ENCODE measurements at regions not wholly inside any gene's neighbourhood (a gene's known extent, or its start where the extent isn't known, plus 50 kb on each side); places are given as distances from the start of the nearest gene placed in this dataset.

DNA sequence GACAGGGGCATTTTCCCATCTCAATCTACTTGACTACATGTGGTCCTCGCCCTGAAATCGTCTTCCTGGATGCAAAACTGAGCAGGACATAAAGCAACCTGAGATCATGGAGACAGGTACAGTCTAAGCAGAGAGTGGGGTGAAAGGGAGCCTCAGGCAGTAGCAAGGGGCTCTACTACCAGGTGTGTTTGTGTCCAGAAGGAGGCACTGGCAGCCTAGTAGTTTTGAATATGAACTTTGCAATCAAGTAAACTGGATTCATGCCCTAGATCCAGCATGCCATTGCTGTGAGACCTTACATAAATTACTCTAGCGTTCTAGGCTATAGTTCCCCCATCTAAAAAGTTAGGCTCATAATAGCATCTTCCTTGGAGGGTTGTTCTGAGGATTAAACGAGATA, 147.4 kb downstream of the TXNL1 start:
- DNase-seq (no peak), ATAC-seq (ENCODE audit: low read depth) (no peak)
- H4K8ac ChIP-seq (ENCODE audit: low read depth in 2 of 2, low read length in 2 of 2): no peak overlapping the region
- H3K9me1 ChIP-seq (ENCODE audit: insufficient read depth, low read length): no peaks in the 10 kb centered on the region
- no peak overlapping the region for H3K18ac ChIP-seq (ENCODE audit: low read depth, low read length)
- POLR2A ChIA-PET (ENCODE audit: unreplicated experiment): no interaction called here
- no peak overlapping the region for H3K23ac ChIP-seq (ENCODE audit: low read depth, low read length)
- H3K4me3 ChIP-seq (ENCODE audit: insufficient read depth, low read depth, low read length): no peak overlapping the region
- H3K9me3 ChIP-seq (ENCODE audit: control insufficient read depth, insufficient read depth, low read length): no peaks in the 10 kb centered on the region; the same call in 1 of the 2 replicates
- no peak for TF ChIP-seq SMC3 (IDR thresholded peaks at IDR 0.05; ENCODE audit: low read depth, low read length)
- no peak for TF ChIP-seq RAD21 (IDR thresholded peaks at IDR 0.05; ENCODE audit: low read length)
- no peak for TF ChIP-seq RFX5 (IDR thresholded peaks at IDR 0.05; ENCODE audit: low read depth, low read length)
- no peak for TF ChIP-seq NFE2L2 (IDR thresholded peaks at IDR 0.05; ENCODE audit: low read depth, low read length)
- TF ChIP-seq MXI1 (IDR thresholded peaks at IDR 0.05; ENCODE audit: borderline replicate concordance, low read depth, low read length): no peak
- no peak for TF ChIP-seq CEBPB (IDR thresholded peaks at IDR 0.05; ENCODE audit: low read depth, low read length)
- TF ChIP-seq BHLHE40 (IDR thresholded peaks at IDR 0.05; ENCODE audit: low read depth, low read length): no peak
- TF ChIP-seq, protein P1, sequence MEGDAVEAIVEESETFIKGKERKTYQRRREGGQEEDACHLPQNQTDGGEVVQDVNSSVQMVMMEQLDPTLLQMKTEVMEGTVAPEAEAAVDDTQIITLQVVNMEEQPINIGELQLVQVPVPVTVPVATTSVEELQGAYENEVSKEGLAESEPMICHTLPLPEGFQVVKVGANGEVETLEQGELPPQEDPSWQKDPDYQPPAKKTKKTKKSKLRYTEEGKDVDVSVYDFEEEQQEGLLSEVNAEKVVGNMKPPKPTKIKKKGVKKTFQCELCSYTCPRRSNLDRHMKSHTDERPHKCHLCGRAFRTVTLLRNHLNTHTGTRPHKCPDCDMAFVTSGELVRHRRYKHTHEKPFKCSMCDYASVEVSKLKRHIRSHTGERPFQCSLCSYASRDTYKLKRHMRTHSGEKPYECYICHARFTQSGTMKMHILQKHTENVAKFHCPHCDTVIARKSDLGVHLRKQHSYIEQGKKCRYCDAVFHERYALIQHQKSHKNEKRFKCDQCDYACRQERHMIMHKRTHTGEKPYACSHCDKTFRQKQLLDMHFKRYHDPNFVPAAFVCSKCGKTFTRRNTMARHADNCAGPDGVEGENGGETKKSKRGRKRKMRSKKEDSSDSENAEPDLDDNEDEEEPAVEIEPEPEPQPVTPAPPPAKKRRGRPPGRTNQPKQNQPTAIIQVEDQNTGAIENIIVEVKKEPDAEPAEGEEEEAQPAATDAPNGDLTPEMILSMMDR (conservative IDR thresholded peaks at IDR 0.05; ENCODE audit: low read depth, low read length): no peak
- TF ChIP-seq MAFK (IDR thresholded peaks at IDR 0.05; ENCODE audit: low read depth, low read length): no peak
- TF ChIP-seq MAZ (IDR thresholded peaks at IDR 0.05; ENCODE audit: borderline replicate concordance, low read depth, low read length): no peak
- TF ChIP-seq, protein P2, sequence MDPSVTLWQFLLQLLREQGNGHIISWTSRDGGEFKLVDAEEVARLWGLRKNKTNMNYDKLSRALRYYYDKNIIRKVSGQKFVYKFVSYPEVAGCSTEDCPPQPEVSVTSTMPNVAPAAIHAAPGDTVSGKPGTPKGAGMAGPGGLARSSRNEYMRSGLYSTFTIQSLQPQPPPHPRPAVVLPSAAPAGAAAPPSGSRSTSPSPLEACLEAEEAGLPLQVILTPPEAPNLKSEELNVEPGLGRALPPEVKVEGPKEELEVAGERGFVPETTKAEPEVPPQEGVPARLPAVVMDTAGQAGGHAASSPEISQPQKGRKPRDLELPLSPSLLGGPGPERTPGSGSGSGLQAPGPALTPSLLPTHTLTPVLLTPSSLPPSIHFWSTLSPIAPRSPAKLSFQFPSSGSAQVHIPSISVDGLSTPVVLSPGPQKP (IDR thresholded peaks at IDR 0.05; ENCODE audit: borderline replicate concordance, low read depth, low read length): no peak
- no peak for TF ChIP-seq CHD1 (IDR thresholded peaks at IDR 0.05; ENCODE audit: low read depth, low read length)
- TF ChIP-seq, protein P3, sequence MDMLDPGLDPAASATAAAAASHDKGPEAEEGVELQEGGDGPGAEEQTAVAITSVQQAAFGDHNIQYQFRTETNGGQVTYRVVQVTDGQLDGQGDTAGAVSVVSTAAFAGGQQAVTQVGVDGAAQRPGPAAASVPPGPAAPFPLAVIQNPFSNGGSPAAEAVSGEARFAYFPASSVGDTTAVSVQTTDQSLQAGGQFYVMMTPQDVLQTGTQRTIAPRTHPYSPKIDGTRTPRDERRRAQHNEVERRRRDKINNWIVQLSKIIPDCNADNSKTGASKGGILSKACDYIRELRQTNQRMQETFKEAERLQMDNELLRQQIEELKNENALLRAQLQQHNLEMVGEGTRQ (IDR thresholded peaks at IDR 0.05; ENCODE audit: low read depth, low read length): no peak
- no peak for TF ChIP-seq RCOR1 (IDR thresholded peaks at IDR 0.05; ENCODE audit: insufficient replicate concordance, low read length)
- no peak for TF ChIP-seq POLR2A (IDR thresholded peaks at IDR 0.05; ENCODE audit: low read depth, low read length)
- TF ChIP-seq FOS (IDR thresholded peaks at IDR 0.05; ENCODE audit: low read depth, low read length): no peak
- no peak overlapping the region for H2AK9ac ChIP-seq (replicated peaks; ENCODE audit: low read depth, low read length, poor library complexity)
- no peak overlapping the region for H3K27ac ChIP-seq (ENCODE audit: insufficient read depth, low read length)
- no peak overlapping the region for H3K4me2 ChIP-seq (ENCODE audit: low read depth, low read length)
- H3K56ac ChIP-seq (ENCODE audit: extremely low read depth, insufficient read depth, low read length): no peak overlapping the region
- no peak overlapping the region for H3K9ac ChIP-seq (ENCODE audit: low read depth, low read length)
- H3K27me3 ChIP-seq (ENCODE audit: control insufficient read depth, insufficient read depth, low read length): peaks cover 9% of the 10 kb centered on the region
- H3K79me1 ChIP-seq (ENCODE audit: low read depth in 1 of 2, low read length in 2 of 2): no peaks in the 10 kb centered on the region
- H4K20me1 ChIP-seq (ENCODE audit: insufficient read depth, low read length): no peaks in the 10 kb centered on the region
- no peaks in the 10 kb centered on the region for H3K36me3 ChIP-seq (ENCODE audit: control insufficient read depth, insufficient read depth, low read length)
- in situ Hi-C loops (cut with MboI; ENCODE audit: low sequenced_read_pairs) (no loop called here), dilution Hi-C loops (cut with HindIII; ENCODE audit: low sequenced_read_pairs, unreplicated experiment) (no loop called here), intact Hi-C loops (cut with micrococcal nuclease) (no loop called here)
- H4K5ac ChIP-seq (ENCODE audit: low read depth, low read length): no peak overlapping the region
- no peak overlapping the region for H3K4ac ChIP-seq (ENCODE audit: low read depth, low read length)
- no peak overlapping the region for H3K14ac ChIP-seq (replicated peaks; ENCODE audit: low read depth, low read length)
- CTCF ChIA-PET: no interaction called here
- WGBS, 2 experiments (ENCODE audit: extremely low coverage in 2 of 2, insufficient read length in 1 of 2): no CpG with 5 or more reads among the region's 4 CpGs
- no peak overlapping the region for H4K91ac ChIP-seq (ENCODE audit: insufficient read depth, low read depth, low read length)
- no TSS peak for BruUV-seq (replicated peaks)
- H2AK5ac ChIP-seq (ENCODE audit: low read depth, low read length): no peak overlapping the region
- H2BK5ac ChIP-seq (ENCODE audit: low read depth, low read length, poor library complexity, severe bottlenecking): no peak overlapping the region
- H2AFZ ChIP-seq (replicated peaks; ENCODE audit: low read length, poor library complexity): no peak overlapping the region
- H2BK20ac ChIP-seq (ENCODE audit: low read depth, low read length): no peak overlapping the region
- H2BK15ac ChIP-seq (ENCODE audit: low read depth, low read length): no peak overlapping the region
- 0 out of 2 replicates have a peak, but pooled peaks cover 2% of the 10 kb centered on the region for H3K4me1 ChIP-seq (ENCODE audit: control insufficient read depth, insufficient read depth, low read length)
- no peak overlapping the region for H2BK120ac ChIP-seq (ENCODE audit: low read depth, low read length)

Data from IMR-90 (cell line).